ENCODE measurements at regions not wholly inside any gene's neighbourhood (a gene's known extent, or its start where the extent isn't known, plus 50 kb on each side); places are given as distances from the start of the nearest gene placed in this dataset.

GRCh38 chr13:107293924-107294323, 726.0 kb upstream of the ARGLU1 start:
- no peak for DNase-seq

- DNase-seq: no peak
Observed at GRCh38 chr13:107291875-107292274, 723.9 kb upstream of the ARGLU1 start.

- no peak for DNase-seq
Observed at GRCh38 chr13:107289540-107289939, 721.6 kb upstream of the ARGLU1 start.

GRCh38 chr13:107284173-107284572, 716.2 kb upstream of the ARGLU1 start:
- no peak for DNase-seq

- no peak for DNase-seq
Observed at GRCh38 chr13:107277911-107278310, 710.0 kb upstream of the ARGLU1 start.

GRCh38 chr13:107276936-107277335, 709.0 kb upstream of the ARGLU1 start:
- DNase-seq: no peak

GRCh38 chr13:107275945-107276614, 708.1 kb upstream of the ARGLU1 start:
- no peak for DNase-seq

- no peak for DNase-seq
Observed at GRCh38 chr13:107275312-107275711, 707.4 kb upstream of the ARGLU1 start.

- no peak for DNase-seq
Observed at GRCh38 chr13:107271227-107271626, 703.3 kb upstream of the ARGLU1 start.

- no peak for DNase-seq
Observed at GRCh38 chr13:107266657-107267056, 698.7 kb upstream of the ARGLU1 start.

GRCh38 chr13:107258599-107259187, 690.8 kb upstream of the ARGLU1 start:
- no peak for DNase-seq

GRCh38 chr13:107254392-107254791, 686.5 kb upstream of the ARGLU1 start:
- DNase-seq: no peak

GRCh38 chr13:107252428-107252827, 684.5 kb upstream of the ARGLU1 start:
- no peak for DNase-seq

- DNase-seq: no peak
Observed at GRCh38 chr13:107252021-107252420, 684.1 kb upstream of the ARGLU1 start.

- DNase-seq: no peak
Observed at GRCh38 chr13:107251341-107251740, 683.4 kb upstream of the ARGLU1 start.

GRCh38 chr13:107250628-107251027, 682.7 kb upstream of the ARGLU1 start:
- no peak for DNase-seq

GRCh38 chr13:107244241-107244640, 676.3 kb upstream of the ARGLU1 start:
- DNase-seq: no peak

GRCh38 chr13:107242138-107242537, 674.2 kb upstream of the ARGLU1 start:
- DNase-seq: no peak

- DNase-seq: no peak
Observed at GRCh38 chr13:107241381-107241780, 673.4 kb upstream of the ARGLU1 start.

GRCh38 chr13:107239213-107239612, 671.3 kb upstream of the ARGLU1 start:
- no peak for DNase-seq

- no peak for DNase-seq
Observed at GRCh38 chr13:107238262-107238981, 670.5 kb upstream of the ARGLU1 start.

GRCh38 chr13:107234319-107235073, 666.6 kb upstream of the ARGLU1 start:
- no peak for DNase-seq

GRCh38 chr13:107233541-107233940, 665.6 kb upstream of the ARGLU1 start:
- no peak for DNase-seq

GRCh38 chr13:107231944-107232343, 664.0 kb upstream of the ARGLU1 start:
- no peak for DNase-seq

Measured in stimulated activated CD4-positive, alpha-beta T cell treated with anti-CD3 and anti-CD28 coated beads, Interleukin-4, amount 100 ng/mL, for 24 hours (primary cell).